GM19238 (cell line): ENCODE measurements at regions not wholly inside any gene's neighbourhood (a gene's known extent, or its start where the extent isn't known, plus 50 kb on each side); places are given as distances from the start of the nearest gene placed in this dataset.

Experiments used
- DNase-seq: peaks from one replicate; pipeline ENCODE4 v3.0.0; 2011; ENCODE audit warnings: low spot score; ENCODE audit not compliant: insufficient read length

- DNase-seq: no peak
These were observed 298.6 kb downstream of the SEC14L1 start for GRCh38 chr17:77439189-77440018.

GRCh38 chr17:77440560-77440981 lies 299.8 kb downstream of the SEC14L1 start:
- peak; percentile 60 for DNase-seq

GRCh38 chr17:77441130-77441920 lies 300.6 kb downstream of the SEC14L1 start:
- DNase-seq: peak; percentile 70

GRCh38 chr17:77441940-77442339 lies 301.2 kb downstream of the SEC14L1 start:
- DNase-seq: no peak

GRCh38 chr17:77442976-77443747 lies 302.4 kb downstream of the SEC14L1 start:
- DNase-seq: no peak

- DNase-seq: no peak
These were observed 303.0 kb downstream of the SEC14L1 start for GRCh38 chr17:77443748-77444260.

- DNase-seq: no peak
These were observed 303.8 kb downstream of the SEC14L1 start for GRCh38 chr17:77444628-77444983.

- DNase-seq: peak; percentile 72
These were observed 304.4 kb downstream of the SEC14L1 start for GRCh38 chr17:77444984-77445759.

- DNase-seq: no peak
These were observed 305.2 kb downstream of the SEC14L1 start for GRCh38 chr17:77445760-77446532.

GRCh38 chr17:77446940-77447634 lies 306.3 kb downstream of the SEC14L1 start:
- DNase-seq: no peak

- no peak for DNase-seq
These were observed 308.7 kb downstream of the SEC14L1 start for GRCh38 chr17:77449373-77449907.

GRCh38 chr17:77449908-77450741 lies 309.4 kb downstream of the SEC14L1 start:
- DNase-seq: no peak

GRCh38 chr17:77450742-77451244 lies 310.0 kb downstream of the SEC14L1 start:
- no peak for DNase-seq

- DNase-seq: no peak
These were observed 310.6 kb downstream of the SEC14L1 start for GRCh38 chr17:77451245-77451893.

- no peak for DNase-seq
These were observed 311.4 kb downstream of the SEC14L1 start for GRCh38 chr17:77451894-77452852.

- peak; percentile 58 for DNase-seq
These were observed 313.0 kb downstream of the SEC14L1 start for GRCh38 chr17:77453613-77454241.
